ENCODE measurements at regions not wholly inside any gene's neighbourhood (a gene's known extent, or its start where the extent isn't known, plus 50 kb on each side); places are given as distances from the start of the nearest gene placed in this dataset.

DNA sequence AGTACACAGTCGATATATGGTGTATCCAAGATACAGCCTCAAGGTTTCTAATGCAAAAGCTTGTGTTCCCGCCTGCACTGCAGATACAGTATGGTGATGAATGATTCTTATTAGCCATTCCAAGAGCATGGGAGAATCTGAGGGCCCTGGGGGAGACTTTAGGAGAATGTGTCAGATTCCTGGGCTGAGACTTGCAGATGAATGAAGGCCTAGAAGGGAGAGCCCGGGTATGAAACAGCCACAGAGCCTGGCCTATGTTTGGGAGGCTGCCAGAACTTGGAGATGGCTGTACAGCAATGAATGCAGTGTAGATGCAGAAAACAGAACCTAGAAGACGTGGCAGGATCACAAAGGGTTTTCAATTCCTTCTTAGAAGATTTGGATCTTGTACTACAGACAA, 510.7 kb downstream of the HAPSTR1 start:
- TF ChIP-seq, protein P1, sequence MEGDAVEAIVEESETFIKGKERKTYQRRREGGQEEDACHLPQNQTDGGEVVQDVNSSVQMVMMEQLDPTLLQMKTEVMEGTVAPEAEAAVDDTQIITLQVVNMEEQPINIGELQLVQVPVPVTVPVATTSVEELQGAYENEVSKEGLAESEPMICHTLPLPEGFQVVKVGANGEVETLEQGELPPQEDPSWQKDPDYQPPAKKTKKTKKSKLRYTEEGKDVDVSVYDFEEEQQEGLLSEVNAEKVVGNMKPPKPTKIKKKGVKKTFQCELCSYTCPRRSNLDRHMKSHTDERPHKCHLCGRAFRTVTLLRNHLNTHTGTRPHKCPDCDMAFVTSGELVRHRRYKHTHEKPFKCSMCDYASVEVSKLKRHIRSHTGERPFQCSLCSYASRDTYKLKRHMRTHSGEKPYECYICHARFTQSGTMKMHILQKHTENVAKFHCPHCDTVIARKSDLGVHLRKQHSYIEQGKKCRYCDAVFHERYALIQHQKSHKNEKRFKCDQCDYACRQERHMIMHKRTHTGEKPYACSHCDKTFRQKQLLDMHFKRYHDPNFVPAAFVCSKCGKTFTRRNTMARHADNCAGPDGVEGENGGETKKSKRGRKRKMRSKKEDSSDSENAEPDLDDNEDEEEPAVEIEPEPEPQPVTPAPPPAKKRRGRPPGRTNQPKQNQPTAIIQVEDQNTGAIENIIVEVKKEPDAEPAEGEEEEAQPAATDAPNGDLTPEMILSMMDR (conservative IDR thresholded peaks at IDR 0.05 in 1 of 2, IDR thresholded peaks at IDR 0.05 in 1 of 2; ENCODE audit: low read depth in 1 of 2, low read length in 2 of 2) = no peak
- TF ChIP-seq EZH2 (IDR thresholded peaks at IDR 0.05; ENCODE audit: low read length, missing control alignments) = no peak

Measured in fibroblast of lung (primary cell).